GM21825 (cell line): ENCODE measurements at regions not wholly inside any gene's neighbourhood (a gene's known extent, or its start where the extent isn't known, plus 50 kb on each side); places are given as distances from the start of the nearest gene placed in this dataset.
"Not testable (repeated sequence)": the region's sequence is repeated elsewhere in the genome, so short reads cannot be mapped to it uniquely, and the experiment has no call there.

Experiments
- ATAC-seq: cut with Tn5 transposase; IDR thresholded peaks from one replicate; pipeline ENCODE4 v1.9.1; 2021; ENCODE audit warnings: mild to moderate bottlenecking, moderate library complexity; ENCODE audit not compliant: unreplicated experiment

- no peak for ATAC-seq
These were observed 381.9 kb upstream of the CCL2 start for GRCh38 chr17:33873201-33873617.

- no peak for ATAC-seq
These were observed 380.4 kb upstream of the CCL2 start for GRCh38 chr17:33874617-33875060.

GRCh38 chr17:33875973-33876372 lies 379.1 kb upstream of the CCL2 start:
- no peak for ATAC-seq

- ATAC-seq: not testable (repeated sequence)
These were observed 372.8 kb upstream of the CCL2 start for GRCh38 chr17:33882273-33882672.

GRCh38 chr17:33882677-33883076 lies 372.4 kb upstream of the CCL2 start:
- ATAC-seq: not testable (repeated sequence)

GRCh38 chr17:33888455-33888854 lies 366.6 kb upstream of the CCL2 start:
- ATAC-seq: no peak

- no peak for ATAC-seq
These were observed 366.0 kb upstream of the CCL2 start for GRCh38 chr17:33889040-33889439.

- no peak for ATAC-seq
These were observed 365.3 kb upstream of the CCL2 start for GRCh38 chr17:33889766-33890165.

GRCh38 chr17:33892717-33893591 lies 362.1 kb upstream of the CCL2 start:
- ATAC-seq: no peak

GRCh38 chr17:33895491-33895890 lies 359.6 kb upstream of the CCL2 start:
- no peak for ATAC-seq

GRCh38 chr17:33896263-33896662 lies 358.8 kb upstream of the CCL2 start:
- no peak for ATAC-seq

GRCh38 chr17:33901085-33901484 lies 354.0 kb upstream of the CCL2 start:
- no peak for ATAC-seq

GRCh38 chr17:33902901-33903449 lies 352.1 kb upstream of the CCL2 start:
- ATAC-seq: no peak

GRCh38 chr17:33904476-33904875 lies 350.6 kb upstream of the CCL2 start:
- ATAC-seq: no peak

- ATAC-seq: no peak
These were observed 349.7 kb upstream of the CCL2 start for GRCh38 chr17:33905338-33905800.

- no peak for ATAC-seq
These were observed 346.6 kb upstream of the CCL2 start for GRCh38 chr17:33908363-33909064.

- no peak for ATAC-seq
These were observed 344.8 kb upstream of the CCL2 start for GRCh38 chr17:33910200-33910857.

GRCh38 chr17:33914125-33914524 lies 341.0 kb upstream of the CCL2 start:
- no peak for ATAC-seq

GRCh38 chr17:33922971-33923370 lies 332.1 kb upstream of the CCL2 start:
- ATAC-seq: no peak

GRCh38 chr17:33924104-33924503 lies 331.0 kb upstream of the CCL2 start:
- ATAC-seq: no peak

GRCh38 chr17:33925649-33926048 lies 329.4 kb upstream of the CCL2 start:
- no peak for ATAC-seq
